Activated T-helper 17 cell treated with anti-CD3 and anti-CD28 coated beads, Interleukin-2, amount 50 U/mL, for 72 hours (primary cell): ENCODE measurements at regions not wholly inside any gene's neighbourhood (a gene's known extent, or its start where the extent isn't known, plus 50 kb on each side); places are given as distances from the start of the nearest gene placed in this dataset.

Experiments used
- ATAC-seq: fragments of 150-1000 bp; cut with Tn5 transposase; replicated peaks from 2 replicates; pipeline ENCODE4 v1.10.0; 2021; ENCODE audit warnings: mild to moderate bottlenecking, moderate library complexity
- H3K27ac Mint-ChIP-seq: one replicate; pipeline ENCODE4 v1.8.0; 2022; ENCODE audit warnings: mixed read lengths
- H3K27me3 Mint-ChIP-seq: one replicate; pipeline ENCODE4 v1.8.0; 2022; ENCODE audit warnings: mixed read lengths
- H3K36me3 Mint-ChIP-seq: one replicate; pipeline ENCODE4 v1.8.0; 2022; ENCODE audit warnings: low read depth, mild to moderate bottlenecking, mixed read lengths
- H3K4me1 Mint-ChIP-seq: one replicate; pipeline ENCODE4 v1.8.0; 2022; ENCODE audit warnings: mixed read lengths
- H3K4me3 Mint-ChIP-seq: one replicate; pipeline ENCODE4 v1.8.0; 2022; ENCODE audit warnings: mild to moderate bottlenecking, mixed read lengths
- H3K9me3 Mint-ChIP-seq: one replicate; pipeline ENCODE4 v1.8.0; 2022; ENCODE audit warnings: mixed read lengths

GRCh38 chr2:234834228-234834923 lies 117.4 kb upstream of the SH3BP4 start:
- H3K4me1 Mint-ChIP-seq = no peaks in the 10 kb centered on the region
- no peaks in the 10 kb centered on the region for H3K9me3 Mint-ChIP-seq
- no peaks in the 10 kb centered on the region for H3K36me3 Mint-ChIP-seq
- no peak overlapping the region for H3K4me3 Mint-ChIP-seq
- no peak overlapping the region for H3K27ac Mint-ChIP-seq
- peaks cover 27% of the 10 kb centered on the region for H3K27me3 Mint-ChIP-seq
- ATAC-seq = no peak

GRCh38 chr2:234830853-234831252 lies 121.0 kb upstream of the SH3BP4 start:
- peaks cover 10% of the 10 kb centered on the region for H3K27me3 Mint-ChIP-seq
- no peak overlapping the region for H3K4me3 Mint-ChIP-seq
- H3K9me3 Mint-ChIP-seq = no peaks in the 10 kb centered on the region
- no peak for ATAC-seq
- no peaks in the 10 kb centered on the region for H3K4me1 Mint-ChIP-seq
- H3K36me3 Mint-ChIP-seq = no peaks in the 10 kb centered on the region
- no peak overlapping the region for H3K27ac Mint-ChIP-seq

GRCh38 chr2:234829074-234829455 lies 122.8 kb upstream of the SH3BP4 start:
- H3K36me3 Mint-ChIP-seq = no peaks in the 10 kb centered on the region
- H3K4me3 Mint-ChIP-seq = no peak overlapping the region
- peaks cover 5% of the 10 kb centered on the region for H3K27me3 Mint-ChIP-seq
- H3K27ac Mint-ChIP-seq = no peak overlapping the region
- no peaks in the 10 kb centered on the region for H3K9me3 Mint-ChIP-seq
- H3K4me1 Mint-ChIP-seq = no peaks in the 10 kb centered on the region
- ATAC-seq = no peak

- Mint-ChIP-seq H3K27ac (no peak overlapping the region), H3K4me3 (no peak overlapping the region), H3K36me3 (no peaks in the 10 kb centered on the region), H3K9me3 (no peaks in the 10 kb centered on the region), H3K27me3 (peaks cover 5% of the 10 kb centered on the region), H3K4me1 (no peaks in the 10 kb centered on the region)
- no peak for ATAC-seq
These were observed 123.3 kb upstream of the SH3BP4 start for GRCh38 chr2:234828382-234829073.

GRCh38 chr2:234827096-234827860 lies 124.5 kb upstream of the SH3BP4 start:
- ATAC-seq = no peak
- Mint-ChIP-seq H3K9me3 (no peaks in the 10 kb centered on the region), H3K4me1 (no peaks in the 10 kb centered on the region), H3K36me3 (no peaks in the 10 kb centered on the region), H3K27me3 (peaks cover 5% of the 10 kb centered on the region), H3K4me3 (no peak overlapping the region), H3K27ac (no peak overlapping the region)

- Mint-ChIP-seq H3K27ac (no peak overlapping the region), H3K4me1 (no peaks in the 10 kb centered on the region), H3K9me3 (no peaks in the 10 kb centered on the region), H3K36me3 (no peaks in the 10 kb centered on the region), H3K27me3 (peaks cover 5% of the 10 kb centered on the region), H3K4me3 (no peak overlapping the region)
- ATAC-seq = no peak
These were observed 125.1 kb upstream of the SH3BP4 start for GRCh38 chr2:234826681-234827080.

GRCh38 chr2:234825616-234826015 lies 126.2 kb upstream of the SH3BP4 start:
- no peak for ATAC-seq
- Mint-ChIP-seq H3K27me3 (peaks cover 10% of the 10 kb centered on the region), H3K36me3 (no peaks in the 10 kb centered on the region), H3K4me3 (no peak overlapping the region), H3K4me1 (no peaks in the 10 kb centered on the region), H3K27ac (no peak overlapping the region), H3K9me3 (no peaks in the 10 kb centered on the region)

- H3K27me3 Mint-ChIP-seq = peaks cover 5% of the 10 kb centered on the region
- H3K36me3 Mint-ChIP-seq = no peaks in the 10 kb centered on the region
- ATAC-seq = no peak
- no peaks in the 10 kb centered on the region for H3K4me1 Mint-ChIP-seq
- H3K27ac Mint-ChIP-seq = no peak overlapping the region
- H3K9me3 Mint-ChIP-seq = no peaks in the 10 kb centered on the region
- H3K4me3 Mint-ChIP-seq = no peak overlapping the region
These were observed 127.9 kb upstream of the SH3BP4 start for GRCh38 chr2:234823877-234824376.

GRCh38 chr2:234823196-234823876 lies 128.5 kb upstream of the SH3BP4 start:
- Mint-ChIP-seq H3K27ac (no peak overlapping the region), H3K36me3 (no peaks in the 10 kb centered on the region), H3K4me3 (no peak overlapping the region), H3K27me3 (peaks cover 5% of the 10 kb centered on the region), H3K9me3 (no peaks in the 10 kb centered on the region), H3K4me1 (no peaks in the 10 kb centered on the region)
- ATAC-seq = no peak

- Mint-ChIP-seq H3K9me3 (no peaks in the 10 kb centered on the region), H3K4me1 (no peaks in the 10 kb centered on the region), H3K27me3 (peaks cover 5% of the 10 kb centered on the region), H3K36me3 (no peaks in the 10 kb centered on the region), H3K27ac (no peak overlapping the region), H3K4me3 (no peak overlapping the region)
- no peak for ATAC-seq
These were observed 129.8 kb upstream of the SH3BP4 start for GRCh38 chr2:234821946-234822475.

GRCh38 chr2:234818937-234819336 lies 132.9 kb upstream of the SH3BP4 start:
- H3K4me3 Mint-ChIP-seq = no peak overlapping the region
- no peak overlapping the region for H3K27ac Mint-ChIP-seq
- no peaks in the 10 kb centered on the region for H3K4me1 Mint-ChIP-seq
- H3K27me3 Mint-ChIP-seq = peaks cover 25% of the 10 kb centered on the region
- no peaks in the 10 kb centered on the region for H3K36me3 Mint-ChIP-seq
- ATAC-seq = no peak
- H3K9me3 Mint-ChIP-seq = no peaks in the 10 kb centered on the region

- Mint-ChIP-seq H3K9me3 (no peaks in the 10 kb centered on the region), H3K36me3 (no peaks in the 10 kb centered on the region), H3K27ac (no peak overlapping the region), H3K4me3 (no peak overlapping the region), H3K27me3 (peaks cover 37% of the 10 kb centered on the region), H3K4me1 (no peaks in the 10 kb centered on the region)
- no peak for ATAC-seq
These were observed 135.3 kb upstream of the SH3BP4 start for GRCh38 chr2:234816491-234816890.

- Mint-ChIP-seq H3K36me3 (no peaks in the 10 kb centered on the region), H3K4me3 (no peak overlapping the region), H3K4me1 (no peaks in the 10 kb centered on the region), H3K27ac (no peak overlapping the region), H3K9me3 (no peaks in the 10 kb centered on the region), H3K27me3 (peaks cover 33% of the 10 kb centered on the region)
- no peak for ATAC-seq
These were observed 135.8 kb upstream of the SH3BP4 start for GRCh38 chr2:234816056-234816455.

GRCh38 chr2:234814374-234814773 lies 137.4 kb upstream of the SH3BP4 start:
- H3K27me3 Mint-ChIP-seq = peaks cover 42% of the 10 kb centered on the region
- H3K36me3 Mint-ChIP-seq = no peaks in the 10 kb centered on the region
- ATAC-seq = no peak
- H3K27ac Mint-ChIP-seq = no peak overlapping the region
- H3K4me3 Mint-ChIP-seq = no peak overlapping the region
- no peaks in the 10 kb centered on the region for H3K4me1 Mint-ChIP-seq
- H3K9me3 Mint-ChIP-seq = no peaks in the 10 kb centered on the region
